GM10266 (cell line): ENCODE measurements at regions not wholly inside any gene's neighbourhood (a gene's known extent, or its start where the extent isn't known, plus 50 kb on each side); places are given as distances from the start of the nearest gene placed in this dataset.

Experiments
- DNase-seq: peaks from one replicate; pipeline ENCODE4 v3.0.0; 2012; ENCODE audit errors: extremely low spot score
- TF ChIP-seq, protein P1 (sequence below): IDR thresholded peaks from 2 replicates; pipeline ENCODE4 v1.5.1; 2012; ENCODE audit warnings: mild to moderate bottlenecking, low read depth; ENCODE audit not compliant: control insufficient read depth, insufficient read depth; ENCODE audit errors: missing control alignments

DNA sequence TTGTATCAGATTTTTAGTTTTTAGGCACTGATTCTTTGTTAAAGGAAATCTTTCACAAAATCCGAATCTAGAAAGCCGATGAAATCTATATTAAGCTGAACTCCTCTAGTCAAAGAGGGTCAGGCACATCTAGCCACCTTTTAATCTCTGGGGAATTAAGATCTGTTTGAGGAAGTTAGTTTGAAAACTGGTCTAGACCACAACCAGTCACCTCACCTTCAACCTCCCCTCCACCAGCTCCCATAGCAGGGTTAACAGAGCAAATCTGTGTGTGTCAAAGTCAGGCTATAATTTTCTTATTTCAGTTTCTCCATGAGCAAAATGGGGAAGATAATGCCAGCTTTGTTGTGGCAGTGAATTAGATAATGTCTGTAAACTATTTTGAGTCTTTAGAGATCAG, 110.0 kb upstream of the IGFBP7 start:
- TF ChIP-seq, protein P1, sequence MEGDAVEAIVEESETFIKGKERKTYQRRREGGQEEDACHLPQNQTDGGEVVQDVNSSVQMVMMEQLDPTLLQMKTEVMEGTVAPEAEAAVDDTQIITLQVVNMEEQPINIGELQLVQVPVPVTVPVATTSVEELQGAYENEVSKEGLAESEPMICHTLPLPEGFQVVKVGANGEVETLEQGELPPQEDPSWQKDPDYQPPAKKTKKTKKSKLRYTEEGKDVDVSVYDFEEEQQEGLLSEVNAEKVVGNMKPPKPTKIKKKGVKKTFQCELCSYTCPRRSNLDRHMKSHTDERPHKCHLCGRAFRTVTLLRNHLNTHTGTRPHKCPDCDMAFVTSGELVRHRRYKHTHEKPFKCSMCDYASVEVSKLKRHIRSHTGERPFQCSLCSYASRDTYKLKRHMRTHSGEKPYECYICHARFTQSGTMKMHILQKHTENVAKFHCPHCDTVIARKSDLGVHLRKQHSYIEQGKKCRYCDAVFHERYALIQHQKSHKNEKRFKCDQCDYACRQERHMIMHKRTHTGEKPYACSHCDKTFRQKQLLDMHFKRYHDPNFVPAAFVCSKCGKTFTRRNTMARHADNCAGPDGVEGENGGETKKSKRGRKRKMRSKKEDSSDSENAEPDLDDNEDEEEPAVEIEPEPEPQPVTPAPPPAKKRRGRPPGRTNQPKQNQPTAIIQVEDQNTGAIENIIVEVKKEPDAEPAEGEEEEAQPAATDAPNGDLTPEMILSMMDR: no peak
- no peak for DNase-seq

DNA sequence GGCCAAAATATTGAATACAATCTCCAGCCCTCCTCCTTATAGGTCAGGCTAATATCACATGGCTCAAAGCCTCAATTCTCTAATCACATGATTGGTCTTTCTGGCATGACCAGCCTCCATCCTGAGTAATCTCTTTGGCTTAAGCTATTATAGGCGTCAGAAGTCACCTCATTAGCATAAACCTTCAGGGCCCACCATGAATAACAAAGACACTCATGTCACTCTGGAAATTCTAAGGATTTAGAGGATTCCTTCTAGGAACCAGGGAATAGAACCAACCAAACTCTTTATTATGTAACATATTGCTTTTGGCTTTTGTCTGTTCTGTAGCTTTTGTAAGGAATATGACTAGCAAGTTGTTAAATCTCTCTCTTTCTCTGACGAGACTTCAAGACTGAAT, 109.2 kb upstream of the IGFBP7 start:
- DNase-seq: no peak
- TF ChIP-seq, protein P1: no peak

DNA sequence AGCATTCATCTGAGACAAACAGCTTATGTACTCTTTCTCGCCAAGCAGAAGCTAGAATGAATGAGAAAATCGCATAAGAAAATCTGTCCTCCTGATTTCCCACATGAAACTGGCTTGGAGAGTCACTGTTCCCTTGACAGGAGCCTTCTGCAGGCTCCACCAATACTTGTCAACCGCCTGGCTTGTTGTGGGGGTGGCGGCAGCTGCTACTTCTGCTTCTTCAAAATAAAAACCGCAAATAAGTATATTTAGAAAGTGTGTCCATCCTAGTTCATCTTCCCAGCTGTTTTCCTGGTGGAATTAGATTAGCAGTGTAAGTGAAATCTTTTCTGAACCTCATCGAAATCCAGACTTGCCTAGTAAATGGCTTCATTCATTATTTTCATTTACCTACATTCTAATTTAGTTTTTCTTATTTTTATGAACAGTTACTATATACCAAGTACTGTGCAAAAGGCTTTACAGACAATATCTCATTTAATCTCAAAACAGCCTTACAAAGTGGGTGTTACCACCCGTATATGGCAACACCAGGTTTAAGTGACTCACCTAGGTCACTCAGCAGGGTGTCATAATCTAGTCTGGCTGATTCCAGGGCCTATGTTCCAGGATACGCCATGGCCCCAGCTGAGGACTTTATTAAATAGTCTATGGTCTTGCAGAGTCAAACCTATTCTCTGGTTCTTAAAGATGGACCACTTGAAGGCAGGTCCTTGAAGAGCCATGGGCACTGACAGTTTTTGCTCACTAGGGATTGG, 104.6 kb upstream of the IGFBP7 start:
- TF ChIP-seq, protein P1: no peak
- DNase-seq: no peak

DNA sequence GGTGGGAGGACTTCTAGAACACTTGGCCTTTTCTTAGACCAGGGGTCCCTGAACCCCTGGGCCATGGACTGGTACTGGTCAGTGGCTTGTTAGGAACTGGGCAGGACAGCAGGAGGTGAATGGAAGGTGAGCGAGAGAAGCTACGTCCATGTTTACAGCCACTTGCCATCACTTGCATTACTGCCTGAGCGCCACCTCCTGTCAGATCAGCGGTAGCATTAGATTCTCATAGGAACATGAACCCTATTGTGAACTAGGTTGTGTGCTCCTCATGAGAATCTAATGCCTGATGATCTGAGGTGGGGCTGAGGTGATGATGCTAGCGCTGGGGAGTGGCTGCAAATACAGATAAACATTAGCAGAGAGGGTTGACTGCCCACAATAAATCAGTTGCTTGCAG, 100.9 kb upstream of the IGFBP7 start:
- no peak for DNase-seq

DNA sequence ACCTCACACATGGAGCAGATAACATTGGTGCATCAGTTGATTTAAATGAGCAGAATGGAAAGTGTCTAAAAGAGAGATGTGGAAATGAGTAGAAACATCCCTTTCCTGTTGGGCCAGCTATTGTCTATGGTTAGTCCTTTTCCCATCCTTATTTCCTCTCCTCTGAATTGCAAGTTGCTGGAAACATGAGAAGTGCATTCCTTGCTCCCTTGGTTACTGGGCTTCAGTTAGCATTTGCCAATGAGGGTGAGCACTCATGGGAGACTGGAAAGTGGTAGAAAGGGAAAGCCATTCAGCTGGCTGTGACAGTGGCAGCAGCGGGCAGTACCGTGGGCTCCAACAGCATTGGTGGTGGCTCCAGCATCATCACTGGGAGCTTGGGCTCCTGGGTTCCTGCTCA, 96.0 kb upstream of the IGFBP7 start:
- TF ChIP-seq, protein P1: no peak
- DNase-seq: no peak

More for the DNA sequence above, 100.9 kb upstream of the IGFBP7 start:
- TF ChIP-seq, protein P1: peak; percentile 3

DNA sequence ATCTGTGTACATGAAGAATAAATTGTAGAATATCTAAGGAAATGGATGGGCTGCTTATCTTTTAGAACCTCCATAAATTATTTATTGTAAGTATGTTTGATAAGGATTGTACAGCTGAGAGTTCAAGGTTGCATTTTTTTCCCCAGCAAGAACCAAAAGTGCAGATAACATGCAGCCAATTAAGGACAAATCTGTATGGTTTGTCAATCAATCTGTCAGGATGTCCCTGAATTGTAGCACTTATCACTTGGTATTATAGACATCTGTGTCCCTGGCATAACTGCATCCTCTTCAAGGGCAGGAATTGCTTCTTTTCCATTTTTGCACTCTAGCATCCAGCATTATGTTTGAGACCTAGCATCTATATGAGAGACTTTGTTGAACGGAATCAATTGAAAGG, 95.4 kb upstream of the IGFBP7 start:
- TF ChIP-seq, protein P1: no peak
- DNase-seq: no peak

DNA sequence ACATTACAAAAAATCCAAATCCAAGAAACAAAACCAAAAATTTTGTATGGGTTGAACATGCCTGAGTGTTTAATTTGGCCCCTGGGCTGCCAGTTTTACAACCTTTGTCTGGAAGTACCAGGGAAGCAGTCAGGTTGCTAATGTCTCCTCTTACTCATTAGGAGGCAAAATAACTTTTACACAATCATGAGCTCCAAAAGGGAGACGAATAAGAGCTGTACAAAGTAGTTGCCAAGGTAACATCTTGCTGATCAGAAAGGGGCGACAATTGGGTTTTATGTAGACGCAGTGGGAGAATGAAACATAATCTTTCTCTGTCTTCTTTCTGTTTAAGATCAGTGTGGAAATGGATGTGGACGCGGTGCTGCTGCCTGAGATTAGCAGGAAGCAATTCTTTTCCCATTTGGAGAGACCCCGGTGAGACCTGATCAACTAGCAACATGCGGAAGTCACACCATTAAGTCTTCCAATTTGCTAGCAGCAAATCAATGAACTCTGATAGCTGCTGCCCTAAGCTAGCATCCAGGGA, 90.7 kb upstream of the IGFBP7 start:
- TF ChIP-seq, protein P1: no peak
- no peak for DNase-seq
